ENCODE measurements at regions not wholly inside any gene's neighbourhood (a gene's known extent, or its start where the extent isn't known, plus 50 kb on each side); places are given as distances from the start of the nearest gene placed in this dataset.

- no peak for TF ChIP-seq FOS (IDR thresholded peaks at IDR 0.05; ENCODE audit: borderline replicate concordance, insufficient read depth, low read length)
- no peak for TF ChIP-seq GATA2 (IDR thresholded peaks at IDR 0.05; ENCODE audit: insufficient read depth, insufficient read length, low read depth, low read length)
- no peak for TF ChIP-seq JUN (IDR thresholded peaks at IDR 0.05; ENCODE audit: borderline replicate concordance, insufficient read depth, insufficient read length, low read depth)
- no peak for TF ChIP-seq POLR2AphosphoS5 (IDR thresholded peaks at IDR 0.05; ENCODE audit: insufficient read depth, low read depth, low read length)
- no peak for TF ChIP-seq EZH2 (IDR thresholded peaks at IDR 0.05; ENCODE audit: borderline replicate concordance, low read depth, low read length, severe bottlenecking)
- TF ChIP-seq POLR2A (IDR thresholded peaks at IDR 0.05; ENCODE audit: low read depth, low read length): no peak
- TF ChIP-seq CTCF (IDR thresholded peaks at IDR 0.05; ENCODE audit: extremely low read depth in 1 of 2, insufficient read depth in 1 of 2, low read depth in 1 of 2, low read length in 2 of 2): no peak
- no peak for TF ChIP-seq MYC (IDR thresholded peaks at IDR 0.05; ENCODE audit: low read depth, low read length)
- TF ChIP-seq, protein P1, sequence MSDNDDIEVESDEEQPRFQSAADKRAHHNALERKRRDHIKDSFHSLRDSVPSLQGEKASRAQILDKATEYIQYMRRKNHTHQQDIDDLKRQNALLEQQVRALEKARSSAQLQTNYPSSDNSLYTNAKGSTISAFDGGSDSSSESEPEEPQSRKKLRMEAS (IDR thresholded peaks at IDR 0.05; ENCODE audit: insufficient read depth, insufficient read length): no peak
- Histone ChIP-seq H3K27me3 (ENCODE audit: control insufficient read depth in 2 of 2, insufficient read depth in 2 of 2, low read length in 2 of 2) (no peaks in the 10 kb centered on the region), H3K9ac (replicated peaks; ENCODE audit: extremely low read depth, insufficient read depth, low read length) (no peak overlapping the region), H3K4me3 (replicated peaks in 1 of 3; ENCODE audit: insufficient read depth in 1 of 3, low read depth in 1 of 3, low read length in 3 of 3) (no peak overlapping the region), H2AFZ (ENCODE audit: low read depth, low read length) (no peak overlapping the region), H4K20me1 (replicated peaks; ENCODE audit: control insufficient read depth, extremely low read depth, insufficient read depth, low read length) (no peaks in the 10 kb centered on the region), H3K9me3 (replicated peaks; ENCODE audit: control insufficient read depth, insufficient read depth, low read length) (no peaks in the 10 kb centered on the region), H3K79me2 (ENCODE audit: control insufficient read depth, insufficient read depth, low read length) (no peaks in the 10 kb centered on the region), H3K36me3 (ENCODE audit: control insufficient read depth in 2 of 2, extremely low read depth in 1 of 2, insufficient read depth in 2 of 2, low read length in 2 of 2) (no peaks in the 10 kb centered on the region), H3K4me1 (ENCODE audit: control insufficient read depth, extremely low read depth, insufficient read depth, low read length) (no peaks in the 10 kb centered on the region), H3K4me2 (ENCODE audit: insufficient read depth, low read length) (no peak overlapping the region), H3K27ac (ENCODE audit: insufficient read depth, low read depth, low read length) (no peak overlapping the region), H3K9me1 (replicated peaks; ENCODE audit: control insufficient read depth, extremely low read depth, insufficient read depth, low read length) (no peaks in the 10 kb centered on the region)
- BruUV-seq (replicated peaks): no TSS peak
- POLR2A ChIA-PET: no interaction called here
- FAIRE-seq (no peak), DNase-seq (ENCODE audit: low read depth, low spot score) (no peak)
- CTCF ChIA-PET: interaction anchor here (1.2 kb wide), 1 partner anchor 18 kb away, joined by 3 read pairs; no protein-coding TSS in a partner anchor
- intact Hi-C loops (cut with micrococcal nuclease) (no loop called here), dilution Hi-C loops (cut with MboI; ENCODE audit: extremely low pct_ligation_motif_present, low sequenced_read_pairs) (no loop called here)
Measured at GRCh38 chr21:25508364-25508763, 98.9 kb downstream of the MRPL39 start.

All from endothelial cell of umbilical vein (primary cell).